ENCODE measurements at regions not wholly inside any gene's neighbourhood (a gene's known extent, or its start where the extent isn't known, plus 50 kb on each side); places are given as distances from the start of the nearest gene placed in this dataset.

GRCh38 chr18:41353777-41354528, 601.1 kb upstream of the PIK3C3 start:
- Histone ChIP-seq H2AFZ (ENCODE audit: low read depth, low read length, severe bottlenecking) (no peak overlapping the region), H3K9me3 (ENCODE audit: insufficient read depth, low read length) (peaks cover 15% of the 10 kb centered on the region; the same call in 1 of the 2 replicates)
- TF ChIP-seq CTCF (IDR thresholded peaks at IDR 0.05; ENCODE audit: insufficient read depth, low read length, poor library complexity, severe bottlenecking) (no peak), EZH2phosphoT487 (conservative IDR thresholded peaks at IDR 0.05; ENCODE audit: low read length) (no peak)

GRCh38 chr18:41351430-41351829, 603.6 kb upstream of the PIK3C3 start:
- Histone ChIP-seq H3K27ac (ENCODE audit: low read depth, low read length) (no peak overlapping the region), H3K4me2 (ENCODE audit: low read depth, low read length, poor library complexity, severe bottlenecking) (no peak overlapping the region), H3K36me3 (ENCODE audit: low read length) (no peaks in the 10 kb centered on the region), H3K4me3 (ENCODE audit: insufficient read depth, low read length, poor library complexity, severe bottlenecking) (no peak overlapping the region), H3F3A (ENCODE audit: insufficient read depth) (no peaks in the 10 kb centered on the region), H3K9me3 (ENCODE audit: insufficient read depth, low read length) (peaks cover 3% of the 10 kb centered on the region; the same call in 1 of the 2 replicates), H3K9ac (ENCODE audit: low read length) (no peak overlapping the region), H2AFZ (ENCODE audit: low read depth, low read length, severe bottlenecking) (no peak overlapping the region), H4K20me1 (ENCODE audit: low read depth, low read length) (no peaks in the 10 kb centered on the region), H3K27me3 (ENCODE audit: low read length) (no peaks in the 10 kb centered on the region), H3K9me2 (replicated peaks; ENCODE audit: insufficient read depth, low read length) (no peaks in the 10 kb centered on the region), H3K79me2 (ENCODE audit: insufficient read depth, low read length) (no peaks in the 10 kb centered on the region)
- TF ChIP-seq CTCF (IDR thresholded peaks at IDR 0.05; ENCODE audit: insufficient read depth, low read length, poor library complexity, severe bottlenecking): no peak

More at GRCh38 chr18:41353777-41354528, 601.1 kb upstream of the PIK3C3 start:
- Histone ChIP-seq H3F3A (ENCODE audit: insufficient read depth) (no peaks in the 10 kb centered on the region), H3K4me2 (ENCODE audit: low read depth, low read length, poor library complexity, severe bottlenecking) (no peak overlapping the region), H3K79me2 (ENCODE audit: insufficient read depth, low read length) (no peaks in the 10 kb centered on the region), H3K9ac (ENCODE audit: low read length) (no peak overlapping the region), H3K4me3 (ENCODE audit: insufficient read depth, low read length, poor library complexity, severe bottlenecking) (no peak overlapping the region), H3K27me3 (ENCODE audit: low read length) (no peaks in the 10 kb centered on the region), H4K20me1 (ENCODE audit: low read depth, low read length) (no peaks in the 10 kb centered on the region), H3K27ac (ENCODE audit: low read depth, low read length) (no peak overlapping the region), H3K9me2 (replicated peaks; ENCODE audit: insufficient read depth, low read length) (no peaks in the 10 kb centered on the region), H3K36me3 (ENCODE audit: low read length) (no peaks in the 10 kb centered on the region)

- Histone ChIP-seq H3K4me2 (ENCODE audit: low read depth, low read length, poor library complexity, severe bottlenecking) (no peak overlapping the region), H3K9me2 (replicated peaks; ENCODE audit: insufficient read depth, low read length) (no peaks in the 10 kb centered on the region), H3F3A (ENCODE audit: insufficient read depth) (no peaks in the 10 kb centered on the region), H4K20me1 (ENCODE audit: low read depth, low read length) (no peaks in the 10 kb centered on the region), H3K27ac (ENCODE audit: low read depth, low read length) (no peak overlapping the region), H3K36me3 (ENCODE audit: low read length) (no peaks in the 10 kb centered on the region), H3K79me2 (ENCODE audit: insufficient read depth, low read length) (no peaks in the 10 kb centered on the region), H3K9ac (ENCODE audit: low read length) (no peak overlapping the region), H3K4me3 (ENCODE audit: insufficient read depth, low read length, poor library complexity, severe bottlenecking) (no peak overlapping the region), H3K27me3 (ENCODE audit: low read length) (no peaks in the 10 kb centered on the region), H3K9me3 (ENCODE audit: insufficient read depth, low read length) (no peaks in the 10 kb centered on the region), H2AFZ (ENCODE audit: low read depth, low read length, severe bottlenecking) (no peak overlapping the region)
- TF ChIP-seq EZH2phosphoT487 (conservative IDR thresholded peaks at IDR 0.05; ENCODE audit: low read length): no peak
- TF ChIP-seq CTCF (IDR thresholded peaks at IDR 0.05; ENCODE audit: insufficient read depth, low read length, poor library complexity, severe bottlenecking): no peak
These were observed 608.0 kb upstream of the PIK3C3 start for GRCh38 chr18:41347057-41347456.

All from SU-DHL-6 (cell line).